ENCODE measurements at regions not wholly inside any gene's neighbourhood (a gene's known extent, or its start where the extent isn't known, plus 50 kb on each side); places are given as distances from the start of the nearest gene placed in this dataset.

GRCh38 chr13:50203256-50203941 is 188.2 kb downstream of the KCNRG start:
- H3K4me3 ChIP-seq (ENCODE audit: control insufficient read depth, low read depth, low read length), result no peak overlapping the region
- TF ChIP-seq, protein P1, sequence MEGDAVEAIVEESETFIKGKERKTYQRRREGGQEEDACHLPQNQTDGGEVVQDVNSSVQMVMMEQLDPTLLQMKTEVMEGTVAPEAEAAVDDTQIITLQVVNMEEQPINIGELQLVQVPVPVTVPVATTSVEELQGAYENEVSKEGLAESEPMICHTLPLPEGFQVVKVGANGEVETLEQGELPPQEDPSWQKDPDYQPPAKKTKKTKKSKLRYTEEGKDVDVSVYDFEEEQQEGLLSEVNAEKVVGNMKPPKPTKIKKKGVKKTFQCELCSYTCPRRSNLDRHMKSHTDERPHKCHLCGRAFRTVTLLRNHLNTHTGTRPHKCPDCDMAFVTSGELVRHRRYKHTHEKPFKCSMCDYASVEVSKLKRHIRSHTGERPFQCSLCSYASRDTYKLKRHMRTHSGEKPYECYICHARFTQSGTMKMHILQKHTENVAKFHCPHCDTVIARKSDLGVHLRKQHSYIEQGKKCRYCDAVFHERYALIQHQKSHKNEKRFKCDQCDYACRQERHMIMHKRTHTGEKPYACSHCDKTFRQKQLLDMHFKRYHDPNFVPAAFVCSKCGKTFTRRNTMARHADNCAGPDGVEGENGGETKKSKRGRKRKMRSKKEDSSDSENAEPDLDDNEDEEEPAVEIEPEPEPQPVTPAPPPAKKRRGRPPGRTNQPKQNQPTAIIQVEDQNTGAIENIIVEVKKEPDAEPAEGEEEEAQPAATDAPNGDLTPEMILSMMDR (IDR thresholded peaks at IDR 0.05; ENCODE audit: control insufficient read depth, insufficient read depth, low read depth, low read length, missing control alignments), result no peak
- DNase-seq (ENCODE audit: low read depth), result no peak

DNA sequence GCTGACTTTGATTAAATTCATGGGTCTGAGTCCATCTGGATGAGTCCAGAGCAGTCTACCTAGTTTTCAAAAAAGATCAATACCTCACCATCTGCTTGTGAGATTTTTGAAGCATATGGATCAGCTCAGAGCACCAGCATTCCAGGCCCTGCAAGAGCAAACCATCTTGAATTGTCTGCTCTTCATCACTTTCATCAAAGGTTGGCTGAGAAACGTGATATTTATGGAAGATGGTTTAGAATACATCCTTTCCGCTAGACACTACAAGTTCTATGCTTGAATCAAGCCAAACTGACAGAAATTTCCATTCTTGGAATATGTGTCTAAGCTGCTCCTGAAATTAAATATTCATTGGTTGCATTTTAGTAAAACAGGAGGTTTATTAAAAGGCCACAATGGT is 190.3 kb downstream of the KCNRG start:
- no peak overlapping the region for H3K4me3 ChIP-seq (ENCODE audit: control insufficient read depth, low read depth, low read length)
- TF ChIP-seq, protein P1 (IDR thresholded peaks at IDR 0.05; ENCODE audit: control insufficient read depth, insufficient read depth, low read depth, low read length, missing control alignments), result no peak
- no peak for DNase-seq (ENCODE audit: low read depth)

DNA sequence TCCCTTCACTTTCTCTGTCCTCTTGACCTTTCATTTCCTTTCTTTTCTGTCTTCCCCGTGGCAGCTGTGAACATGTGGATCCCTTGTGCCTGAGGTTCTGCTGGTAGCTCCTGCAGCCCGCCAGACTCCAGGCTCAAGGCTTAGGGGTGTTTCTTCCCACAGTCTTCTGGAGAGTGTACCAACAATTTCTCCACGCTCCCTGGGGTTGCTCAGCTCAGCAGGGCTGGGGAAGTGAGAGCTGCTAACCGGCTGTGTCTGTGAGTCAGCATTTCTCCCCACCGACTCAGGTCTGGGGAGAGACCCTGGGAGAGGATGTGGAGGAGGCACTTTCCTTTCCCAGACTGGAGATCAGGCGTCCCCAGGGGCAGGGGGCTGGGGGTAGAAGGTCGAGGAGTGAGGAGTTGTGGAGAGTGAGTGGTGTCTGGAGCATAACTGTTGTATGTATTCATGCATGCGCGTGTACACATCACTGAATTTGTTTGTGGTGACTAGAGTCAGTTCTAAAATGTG is 193.6 kb downstream of the KCNRG start:
- DNase-seq (ENCODE audit: low read depth), result peak; percentile 49
- TF ChIP-seq, protein P1 (IDR thresholded peaks at IDR 0.05; ENCODE audit: control insufficient read depth, insufficient read depth, low read depth, low read length, missing control alignments), result no peak
- peak overlapping the region; percentile 35 for H3K4me3 ChIP-seq (ENCODE audit: control insufficient read depth, low read depth, low read length)

- TF ChIP-seq, protein P1 (IDR thresholded peaks at IDR 0.05; ENCODE audit: control insufficient read depth, insufficient read depth, low read depth, low read length, missing control alignments), result no peak
- H3K4me3 ChIP-seq (ENCODE audit: control insufficient read depth, low read depth, low read length), result no peak overlapping the region
- no peak for DNase-seq (ENCODE audit: low read depth)
Measured at GRCh38 chr13:50209631-50210030, 194.4 kb downstream of the KCNRG start.

- H3K4me3 ChIP-seq (ENCODE audit: control insufficient read depth, low read depth, low read length), result no peak overlapping the region
- DNase-seq (ENCODE audit: low read depth), result no peak
- TF ChIP-seq, protein P1 (IDR thresholded peaks at IDR 0.05; ENCODE audit: control insufficient read depth, insufficient read depth, low read depth, low read length, missing control alignments), result no peak
Measured at GRCh38 chr13:50213526-50213925, 198.3 kb downstream of the KCNRG start.

- H3K4me3 ChIP-seq (ENCODE audit: control insufficient read depth, low read depth, low read length), result no peak overlapping the region
- TF ChIP-seq, protein P1 (IDR thresholded peaks at IDR 0.05; ENCODE audit: control insufficient read depth, insufficient read depth, low read depth, low read length, missing control alignments), result no peak
- no peak for DNase-seq (ENCODE audit: low read depth)
Measured at GRCh38 chr13:50214514-50214913, 199.3 kb downstream of the KCNRG start.

Data from AG09309 (cell line).